ENCODE measurements at regions not wholly inside any gene's neighbourhood (a gene's known extent, or its start where the extent isn't known, plus 50 kb on each side); places are given as distances from the start of the nearest gene placed in this dataset.
"Not testable (repeated sequence)": the region's sequence is repeated elsewhere in the genome, so short reads cannot be mapped to it uniquely, and the experiment has no call there.

GRCh38 chr6:140464720-140465119 lies 1090.3 kb upstream of the CITED2 start:
- no peaks in the 10 kb centered on the region for H3K27me3 ChIP-seq (ENCODE audit: control insufficient read depth in 5 of 5, insufficient read depth in 4 of 5, low read length in 5 of 5)
- H3K9me3 ChIP-seq (ENCODE audit: control insufficient read depth in 5 of 5, low read length in 5 of 5), result peaks cover 0 to 15% (median 9%) of the 10 kb centered on the region in 5 donors
- H3K4me1 ChIP-seq (ENCODE audit: control insufficient read depth in 5 of 5, insufficient read depth in 5 of 5, low read length in 5 of 5), result peaks cover 0 to 27% (median 25%) of the 10 kb centered on the region in 5 donors
- H3K36me3 ChIP-seq (ENCODE audit: control insufficient read depth in 5 of 5, insufficient read depth in 5 of 5, low read length in 5 of 5), result no peaks in the 10 kb centered on the region
- H3K4me3 ChIP-seq (ENCODE audit: low read depth in 1 of 5, low read length in 5 of 5), result no peak overlapping the region
- no peak overlapping the region for H3K27ac ChIP-seq (ENCODE audit: low read depth, low read length)
- H3K9ac ChIP-seq (ENCODE audit: low read length in 5 of 5), result no peak overlapping the region

- peaks cover 0 to 15% (median 9%) of the 10 kb centered on the region in 5 donors for H3K9me3 ChIP-seq (ENCODE audit: control insufficient read depth in 5 of 5, low read length in 5 of 5)
- H3K4me1 ChIP-seq (ENCODE audit: control insufficient read depth in 5 of 5, insufficient read depth in 5 of 5, low read length in 5 of 5), result peaks cover 0 to 27% (median 25%) of the 10 kb centered on the region in 5 donors
- H3K27ac ChIP-seq (ENCODE audit: low read depth, low read length), result peak overlapping the region; percentile 96
- no peak overlapping the region for H3K9ac ChIP-seq (ENCODE audit: low read length in 5 of 5)
- H3K27me3 ChIP-seq (ENCODE audit: control insufficient read depth in 5 of 5, insufficient read depth in 4 of 5, low read length in 5 of 5), result no peaks in the 10 kb centered on the region
- H3K36me3 ChIP-seq (ENCODE audit: control insufficient read depth in 5 of 5, insufficient read depth in 5 of 5, low read length in 5 of 5), result no peaks in the 10 kb centered on the region
- no peak overlapping the region for H3K4me3 ChIP-seq (ENCODE audit: low read depth in 1 of 5, low read length in 5 of 5)
These were observed 1088.9 kb upstream of the CITED2 start for GRCh38 chr6:140463312-140463710.

GRCh38 chr6:140462453-140463311 lies 1088.2 kb upstream of the CITED2 start:
- Histone ChIP-seq H3K9ac (ENCODE audit: low read length in 5 of 5) (peak overlapping the region in 1 of 5 donors; percentile 72), H3K27me3 (ENCODE audit: control insufficient read depth in 5 of 5, insufficient read depth in 4 of 5, low read length in 5 of 5) (no peaks in the 10 kb centered on the region), H3K9me3 (ENCODE audit: control insufficient read depth in 5 of 5, low read length in 5 of 5) (peaks cover 0 to 13% (median 8%) of the 10 kb centered on the region in 5 donors), H3K36me3 (ENCODE audit: control insufficient read depth in 5 of 5, insufficient read depth in 5 of 5, low read length in 5 of 5) (no peaks in the 10 kb centered on the region), H3K4me1 (ENCODE audit: control insufficient read depth in 5 of 5, insufficient read depth in 5 of 5, low read length in 5 of 5) (peaks cover 0 to 27% (median 25%) of the 10 kb centered on the region in 5 donors), H3K4me3 (ENCODE audit: low read depth in 1 of 5, low read length in 5 of 5) (no peak overlapping the region), H3K27ac (ENCODE audit: low read depth, low read length) (peak overlapping the region; percentile 96)

GRCh38 chr6:140462076-140462452 lies 1087.6 kb upstream of the CITED2 start:
- Histone ChIP-seq H3K27ac (ENCODE audit: low read depth, low read length) (peak overlapping the region; percentile 96), H3K36me3 (ENCODE audit: control insufficient read depth in 5 of 5, insufficient read depth in 5 of 5, low read length in 5 of 5) (no peaks in the 10 kb centered on the region), H3K9me3 (ENCODE audit: control insufficient read depth in 5 of 5, low read length in 5 of 5) (peaks cover 0 to 9% (median 8%) of the 10 kb centered on the region in 5 donors), H3K4me3 (ENCODE audit: low read depth in 1 of 5, low read length in 5 of 5) (no peak overlapping the region), H3K4me1 (ENCODE audit: control insufficient read depth in 5 of 5, insufficient read depth in 5 of 5, low read length in 5 of 5) (peaks cover 0 to 27% (median 25%) of the 10 kb centered on the region in 5 donors), H3K27me3 (ENCODE audit: control insufficient read depth in 5 of 5, insufficient read depth in 4 of 5, low read length in 5 of 5) (no peaks in the 10 kb centered on the region), H3K9ac (ENCODE audit: low read length in 5 of 5) (no peak overlapping the region)

GRCh38 chr6:140460267-140460666 lies 1085.8 kb upstream of the CITED2 start:
- H3K27ac ChIP-seq (ENCODE audit: low read depth, low read length), result no peak overlapping the region
- no peak overlapping the region for H3K9ac ChIP-seq (ENCODE audit: low read length in 5 of 5)
- no peak overlapping the region for H3K4me3 ChIP-seq (ENCODE audit: low read depth in 1 of 5, low read length in 5 of 5)
- peaks cover 0 to 27% (median 25%) of the 10 kb centered on the region in 5 donors for H3K4me1 ChIP-seq (ENCODE audit: control insufficient read depth in 5 of 5, insufficient read depth in 5 of 5, low read length in 5 of 5)
- no peaks in the 10 kb centered on the region for H3K36me3 ChIP-seq (ENCODE audit: control insufficient read depth in 5 of 5, insufficient read depth in 5 of 5, low read length in 5 of 5)
- no peaks in the 10 kb centered on the region for H3K27me3 ChIP-seq (ENCODE audit: control insufficient read depth in 5 of 5, insufficient read depth in 4 of 5, low read length in 5 of 5)
- H3K9me3 ChIP-seq (ENCODE audit: control insufficient read depth in 5 of 5, low read length in 5 of 5), result peaks cover 0 to 5% (median 0%) of the 10 kb centered on the region in 5 donors

- peaks cover 0 to 5% (median 0%) of the 10 kb centered on the region in 5 donors for H3K9me3 ChIP-seq (ENCODE audit: control insufficient read depth in 5 of 5, low read length in 5 of 5)
- no peaks in the 10 kb centered on the region for H3K36me3 ChIP-seq (ENCODE audit: control insufficient read depth in 5 of 5, insufficient read depth in 5 of 5, low read length in 5 of 5)
- no peak overlapping the region for H3K4me3 ChIP-seq (ENCODE audit: low read depth in 1 of 5, low read length in 5 of 5)
- no peaks in the 10 kb centered on the region for H3K27me3 ChIP-seq (ENCODE audit: control insufficient read depth in 5 of 5, insufficient read depth in 4 of 5, low read length in 5 of 5)
- no peak overlapping the region for H3K27ac ChIP-seq (ENCODE audit: low read depth, low read length)
- no peak overlapping the region for H3K9ac ChIP-seq (ENCODE audit: low read length in 5 of 5)
- peaks cover 0 to 27% (median 25%) of the 10 kb centered on the region in 5 donors for H3K4me1 ChIP-seq (ENCODE audit: control insufficient read depth in 5 of 5, insufficient read depth in 5 of 5, low read length in 5 of 5)
These were observed 1084.8 kb upstream of the CITED2 start for GRCh38 chr6:140459209-140459608.

GRCh38 chr6:140446241-140446640 lies 1071.8 kb upstream of the CITED2 start:
- H3K9me3 ChIP-seq (ENCODE audit: control insufficient read depth in 5 of 5, low read length in 5 of 5), result no peaks in the 10 kb centered on the region
- H3K27me3 ChIP-seq (ENCODE audit: control insufficient read depth in 5 of 5, insufficient read depth in 4 of 5, low read length in 5 of 5), result no peaks in the 10 kb centered on the region
- no peak overlapping the region for H3K4me3 ChIP-seq (ENCODE audit: low read depth in 1 of 5, low read length in 5 of 5)
- H3K9ac ChIP-seq (ENCODE audit: low read length in 5 of 5), result no peak overlapping the region
- H3K27ac ChIP-seq (ENCODE audit: low read depth, low read length), result no peak overlapping the region
- H3K36me3 ChIP-seq (ENCODE audit: control insufficient read depth in 5 of 5, insufficient read depth in 5 of 5, low read length in 5 of 5), result no peaks in the 10 kb centered on the region
- H3K4me1 ChIP-seq (ENCODE audit: control insufficient read depth in 5 of 5, insufficient read depth in 5 of 5, low read length in 5 of 5), result peaks cover 0 to 10% (median 6%) of the 10 kb centered on the region in 5 donors

GRCh38 chr6:140445474-140446004 lies 1071.1 kb upstream of the CITED2 start:
- H3K4me1 ChIP-seq (ENCODE audit: control insufficient read depth in 5 of 5, insufficient read depth in 5 of 5, low read length in 5 of 5), result peaks cover 0 to 10% (median 6%) of the 10 kb centered on the region in 5 donors
- H3K36me3 ChIP-seq (ENCODE audit: control insufficient read depth in 5 of 5, insufficient read depth in 5 of 5, low read length in 5 of 5), result no peaks in the 10 kb centered on the region
- no peaks in the 10 kb centered on the region for H3K9me3 ChIP-seq (ENCODE audit: control insufficient read depth in 5 of 5, low read length in 5 of 5)

GRCh38 chr6:140443112-140443511 lies 1068.7 kb upstream of the CITED2 start:
- not testable (repeated sequence) for H3K9me3 ChIP-seq (ENCODE audit: control insufficient read depth in 5 of 5, low read length in 5 of 5)

More at GRCh38 chr6:140445474-140446004, 1071.1 kb upstream of the CITED2 start:
- H3K27me3 ChIP-seq (ENCODE audit: control insufficient read depth in 5 of 5, insufficient read depth in 4 of 5, low read length in 5 of 5), result no peaks in the 10 kb centered on the region
- no peak overlapping the region for H3K27ac ChIP-seq (ENCODE audit: low read depth, low read length)
- no peak overlapping the region for H3K4me3 ChIP-seq (ENCODE audit: low read depth in 1 of 5, low read length in 5 of 5)
- no peak overlapping the region for H3K9ac ChIP-seq (ENCODE audit: low read length in 5 of 5)

GRCh38 chr6:140441256-140441655 lies 1066.8 kb upstream of the CITED2 start:
- Histone ChIP-seq H3K4me1 (ENCODE audit: control insufficient read depth in 5 of 5, insufficient read depth in 5 of 5, low read length in 5 of 5) (peaks cover 0 to 10% (median 6%) of the 10 kb centered on the region in 5 donors), H3K36me3 (ENCODE audit: control insufficient read depth in 5 of 5, insufficient read depth in 5 of 5, low read length in 5 of 5) (no peaks in the 10 kb centered on the region), H3K27ac (ENCODE audit: low read depth, low read length) (no peak overlapping the region), H3K4me3 (ENCODE audit: low read depth in 1 of 5, low read length in 5 of 5) (no peak overlapping the region), H3K9me3 (ENCODE audit: control insufficient read depth in 5 of 5, low read length in 5 of 5) (no peaks in the 10 kb centered on the region), H3K27me3 (ENCODE audit: control insufficient read depth in 5 of 5, insufficient read depth in 4 of 5, low read length in 5 of 5) (no peaks in the 10 kb centered on the region), H3K9ac (ENCODE audit: low read length in 5 of 5) (no peak overlapping the region)

More at GRCh38 chr6:140443112-140443511, 1068.7 kb upstream of the CITED2 start:
- H3K36me3 ChIP-seq (ENCODE audit: control insufficient read depth in 5 of 5, insufficient read depth in 5 of 5, low read length in 5 of 5); H3K4me3 ChIP-seq (ENCODE audit: low read depth in 1 of 5, low read length in 5 of 5); H3K9ac ChIP-seq (ENCODE audit: low read length in 5 of 5); H3K4me1 ChIP-seq (ENCODE audit: control insufficient read depth in 5 of 5, insufficient read depth in 5 of 5, low read length in 5 of 5); H3K27ac ChIP-seq (ENCODE audit: low read depth, low read length); H3K27me3 ChIP-seq (ENCODE audit: control insufficient read depth in 5 of 5, insufficient read depth in 4 of 5, low read length in 5 of 5): not testable (repeated sequence)
